A673 (cell line): ENCODE measurements at regions not wholly inside any gene's neighbourhood (a gene's known extent, or its start where the extent isn't known, plus 50 kb on each side); places are given as distances from the start of the nearest gene placed in this dataset.

Experiments
- BruUV-seq: library from RNA; stranded (reverse); fragments of 400-500 nt; replicated peaks from 2 replicates; lab custom pipeline; 2021; lab: Mats Ljungman, UMichigan
- CTCF ChIA-PET: fragments of 300-600 bp; sonication (Branson Sonifier 250); formaldehyde crosslinking; loops from one replicate; lab custom pipeline; 2022; ENCODE audit warnings: antibody characterized with exemption; lab: Charles Lee
- POLR2A ChIA-PET: fragments of 300-600 bp; sonication (Branson Sonifier 250); formaldehyde crosslinking; loops from one replicate; lab custom pipeline; 2022; ENCODE audit warnings: antibody characterized with exemption; ENCODE audit not compliant: low non-redundant PET; lab: Charles Lee
- DNase-seq: peaks from one replicate; pipeline ENCODE4 v3.0.0-alpha.2; 2015; ENCODE audit warnings: low spot score
- H3K27ac ChIP-seq: fragments of 200-600 bp; sonication (generic); 2 replicates; pipeline ENCODE4 v1.5.1; 2016; ENCODE audit warnings: mixed run types, low read depth, mild to moderate bottlenecking, mixed read lengths, antibody characterized with exemption, low read length; ENCODE audit not compliant: poor library complexity, severe bottlenecking
- H3K27me3 ChIP-seq: fragments of 200-600 bp; sonication (generic); replicated peaks from 2 replicates; pipeline ENCODE4 v1.6.1; 2017; ENCODE audit warnings: mixed run types, low read depth, mild to moderate bottlenecking, mixed read lengths, antibody characterized with exemption, low read length; ENCODE audit not compliant: insufficient read depth, poor library complexity
- H3K36me3 ChIP-seq: fragments of 200-600 bp; sonication (generic); 2 replicates; pipeline ENCODE4 v1.6.1; 2016; ENCODE audit warnings: mixed run types, mild to moderate bottlenecking, mixed read lengths, antibody characterized with exemption, low read length; ENCODE audit not compliant: insufficient read depth, poor library complexity, severe bottlenecking
- H3K4me1 ChIP-seq: fragments of 200-600 bp; sonication (generic); 2 replicates; pipeline ENCODE4 v1.6.1; 2017; ENCODE audit warnings: mixed run types, mild to moderate bottlenecking, mixed read lengths, antibody characterized with exemption, low read length; ENCODE audit not compliant: insufficient read depth, poor library complexity, severe bottlenecking
- H3K4me3 ChIP-seq: fragments of 200-600 bp; sonication (generic); 2 replicates; pipeline ENCODE4 v1.5.1; 2016; ENCODE audit warnings: low read depth, mixed run types, mild to moderate bottlenecking, mixed read lengths, low read length; ENCODE audit not compliant: poor library complexity, severe bottlenecking
- H3K9me3 ChIP-seq: fragments of 200-600 bp; sonication (generic); 2 replicates; pipeline ENCODE4 v1.6.1; 2016; ENCODE audit warnings: mixed run types, low read depth, mild to moderate bottlenecking, mixed read lengths, antibody characterized with exemption, low read length; ENCODE audit not compliant: poor library complexity, severe bottlenecking
- CTCF ChIP-seq: fragments of 300-800, 200-600 bp; sonication (generic); conservative IDR thresholded peaks from 2 replicates; pipeline ENCODE4 v1.5.1; 2017; ENCODE audit warnings: low read depth, mild to moderate bottlenecking, antibody characterized with exemption, low read length, moderate library complexity, mixed read lengths
- EZH2 ChIP-seq: fragments of 200-600 bp; sonication (generic); IDR thresholded peaks from 2 replicates; pipeline ENCODE4 v1.6.1; 2017; ENCODE audit warnings: borderline replicate concordance, low read depth, mild to moderate bottlenecking, mixed read lengths, antibody characterized with exemption, low read length; ENCODE audit not compliant: poor library complexity, severe bottlenecking
- intact Hi-C: fragments of 100-400 bp; cut with micrococcal nuclease; formaldehyde crosslinking; loops from one replicate; pipeline ENCODE4 v1.10.0; 2022; ENCODE audit not compliant: unreplicated experiment

GRCh38 chr16:72664056-72664508 is 383.8 kb downstream of the ZFHX3 start:
- ChIA-PET CTCF (interaction anchor here (0.6 to 0.7 kb wide), 2 partner anchors 100 to 1629 kb away, joined by 3 to 6 read pairs; no protein-coding TSS in a partner anchor), POLR2A (interaction anchor here (0.7 kb wide), 1 partner anchor 509 kb away, joined by 4 read pairs; no protein-coding TSS in a partner anchor)
- H3K27me3 ChIP-seq: no peaks in the 10 kb centered on the region
- H3K9me3 ChIP-seq: no peaks in the 10 kb centered on the region
- H3K36me3 ChIP-seq: no peaks in the 10 kb centered on the region
- H3K4me1 ChIP-seq: peaks cover 5% of the 10 kb centered on the region
- no peak for TF ChIP-seq CTCF
- no peak for TF ChIP-seq EZH2
- BruUV-seq: no TSS peak
- intact Hi-C loops: loop anchor here (10.0 kb wide), 1 partner anchor 391 kb away; no protein-coding TSS in a partner anchor
- H3K27ac ChIP-seq: peak overlapping the region; percentile 95
- peak overlapping the region; percentile 67 for H3K4me3 ChIP-seq
- no peak for DNase-seq

- no TSS peak for BruUV-seq
- POLR2A ChIA-PET: interaction anchor here (0.7 kb wide), 1 partner anchor 35 kb away, joined by 3 read pairs; no protein-coding TSS in a partner anchor
- Histone ChIP-seq H3K36me3 (no peaks in the 10 kb centered on the region), H3K27me3 (no peaks in the 10 kb centered on the region), H3K9me3 (peaks cover 3% of the 10 kb centered on the region), H3K4me3 (no peak overlapping the region), H3K27ac (no peak overlapping the region), H3K4me1 (no peaks in the 10 kb centered on the region)
- TF ChIP-seq EZH2: no peak
- no peak for TF ChIP-seq CTCF
- CTCF ChIA-PET: no interaction called here
- no peak for DNase-seq
- intact Hi-C loops: no loop called here
Measured at GRCh38 chr16:72658888-72659717, 388.8 kb downstream of the ZFHX3 start.

- H3K4me1 ChIP-seq: no peaks in the 10 kb centered on the region
- ChIA-PET CTCF (no interaction called here), POLR2A (no interaction called here)
- H3K36me3 ChIP-seq: no peaks in the 10 kb centered on the region
- no peak overlapping the region for H3K27ac ChIP-seq
- peaks cover 9% of the 10 kb centered on the region for H3K9me3 ChIP-seq
- no peak overlapping the region for H3K4me3 ChIP-seq
- intact Hi-C loops: no loop called here
- H3K27me3 ChIP-seq: no peaks in the 10 kb centered on the region
- no TSS peak for BruUV-seq
- DNase-seq: no peak
- TF ChIP-seq CTCF (no peak), EZH2 (no peak)
Measured at GRCh38 chr16:72657791-72658190, 390.1 kb downstream of the ZFHX3 start.
